IMR-90 (cell line): ENCODE measurements at regions not wholly inside any gene's neighbourhood (a gene's known extent, or its start where the extent isn't known, plus 50 kb on each side); places are given as distances from the start of the nearest gene placed in this dataset.

Experiments
- ATAC-seq: fragments of 200-7000 bp; cut with Tn5 transposase; 2 replicates; pipeline ENCODE4 v1.9.1; 2020; ENCODE audit warnings: low read depth, mild to moderate bottlenecking, moderate library complexity
- BruUV-seq: library from RNA; stranded (reverse); fragments of 400-500 nt; replicated peaks from 2 replicates; lab custom pipeline; 2021; lab: Mats Ljungman, UMichigan
- CTCF ChIA-PET: fragments of 300-600 bp; formaldehyde crosslinking; extraction: SDS; loops from one replicate; lab custom pipeline; 2021; ENCODE audit warnings: antibody characterized with exemption; lab: Yijun Ruan, JAX
- POLR2A ChIA-PET: fragments of 300-600 bp; sonication (Branson Sonifier 250); formaldehyde crosslinking; loops from one replicate; lab custom pipeline; 2022; ENCODE audit warnings: antibody characterized with exemption; ENCODE audit not compliant: unreplicated experiment; lab: Charles Lee
- DNase-seq: peaks from one replicate; pipeline ENCODE4 v3.0.0; 2013
- H2AFZ ChIP-seq: replicated peaks from 2 replicates; pipeline ENCODE3; 2013; ENCODE audit warnings: low read length, mild to moderate bottlenecking; ENCODE audit not compliant: poor library complexity
- H2AK5ac ChIP-seq: 2 replicates; pipeline ENCODE4 v1.6.1; 2013; ENCODE audit warnings: low read depth, low read length, inconsistent platforms
- H2AK9ac ChIP-seq: replicated peaks from 2 replicates; pipeline ENCODE3; 2013; ENCODE audit warnings: mild to moderate bottlenecking, low read depth, low read length, moderate library complexity; ENCODE audit not compliant: poor library complexity
- H2BK120ac ChIP-seq: 2 replicates; pipeline ENCODE4 v1.6.1; 2013; ENCODE audit warnings: low read depth, low read length, inconsistent platforms
- H2BK15ac ChIP-seq: 3 replicates; pipeline ENCODE4 v1.6.1; 2013; ENCODE audit warnings: low read depth, low read length, inconsistent platforms
- H2BK20ac ChIP-seq: 2 replicates; pipeline ENCODE4 v1.6.1; 2013; ENCODE audit warnings: low read depth, mild to moderate bottlenecking, inconsistent platforms, low read length, moderate library complexity
- H2BK5ac ChIP-seq: 2 replicates; pipeline ENCODE4 v1.6.1; 2013; ENCODE audit warnings: mild to moderate bottlenecking, low read depth, low read length, inconsistent platforms; ENCODE audit not compliant: poor library complexity, severe bottlenecking
- H3K14ac ChIP-seq: replicated peaks from 2 replicates; pipeline ENCODE4 v1.6.1; 2013; ENCODE audit warnings: low read depth, low read length, inconsistent platforms
- H3K18ac ChIP-seq: 2 replicates; pipeline ENCODE4 v1.6.1; 2013; ENCODE audit warnings: low read depth, low read length, control low read depth
- H3K23ac ChIP-seq: 2 replicates; pipeline ENCODE4 v1.6.1; 2013; ENCODE audit warnings: low read depth, low read length, inconsistent platforms
- H3K27ac ChIP-seq: 2 replicates; pipeline ENCODE4 v1.5.1; 2013; ENCODE audit warnings: mild to moderate bottlenecking, control low read depth, low read length; ENCODE audit not compliant: insufficient read depth
- H3K27me3 ChIP-seq: 2 replicates; pipeline ENCODE4 v1.6.1; 2013; ENCODE audit warnings: low read length; ENCODE audit not compliant: control insufficient read depth, insufficient read depth
- H3K36me3 ChIP-seq: 2 replicates; pipeline ENCODE4 v1.6.1; 2013; ENCODE audit warnings: low read length, mixed read lengths; ENCODE audit not compliant: control insufficient read depth, insufficient read depth
- H3K4ac ChIP-seq: 2 replicates; pipeline ENCODE4 v1.6.1; 2013; ENCODE audit warnings: low read depth, low read length, inconsistent platforms
- H3K4me1 ChIP-seq: 2 replicates; pipeline ENCODE4 v1.6.1; 2013; ENCODE audit warnings: low read length, mixed read lengths; ENCODE audit not compliant: control insufficient read depth, insufficient read depth
- H3K4me2 ChIP-seq: 2 replicates; pipeline ENCODE4 v1.6.1; 2013; ENCODE audit warnings: low read depth, mild to moderate bottlenecking, control low read depth, low read length, moderate library complexity
- H3K4me3 ChIP-seq: 2 replicates; pipeline ENCODE4 v1.5.1; 2013; ENCODE audit warnings: low read depth, mild to moderate bottlenecking, control low read depth, low read length, moderate library complexity; ENCODE audit not compliant: insufficient read depth
- H3K56ac ChIP-seq: 2 replicates; pipeline ENCODE4 v1.6.1; 2013; ENCODE audit warnings: low read length, inconsistent platforms; ENCODE audit not compliant: insufficient read depth; ENCODE audit errors: extremely low read depth
- H3K79me1 ChIP-seq, 2 experiments: 2 replicates each; pipeline ENCODE4 v1.6.1; 2013; ENCODE audit warnings: low read length in 2 of 2, inconsistent platforms in 1 of 2, low read depth in 1 of 2
- H3K9ac ChIP-seq: 2 replicates; pipeline ENCODE4 v1.6.1; 2013; ENCODE audit warnings: low read depth, low read length, control low read depth
- H3K9me1 ChIP-seq: 2 replicates; pipeline ENCODE4 v1.6.1; 2013; ENCODE audit warnings: low read length, inconsistent platforms; ENCODE audit not compliant: insufficient read depth
- H3K9me3 ChIP-seq: 2 replicates; pipeline ENCODE4 v1.6.1; 2013; ENCODE audit warnings: low read length; ENCODE audit not compliant: control insufficient read depth, insufficient read depth
- H4K20me1 ChIP-seq: 2 replicates; pipeline ENCODE4 v1.6.1; 2013; ENCODE audit warnings: low read length, inconsistent platforms; ENCODE audit not compliant: insufficient read depth
- H4K5ac ChIP-seq: 2 replicates; pipeline ENCODE4 v1.6.1; 2013; ENCODE audit warnings: mild to moderate bottlenecking, low read depth, low read length, control low read depth
- H4K8ac ChIP-seq, 2 experiments: 2 replicates each; pipeline ENCODE4 v1.6.1; 2013; ENCODE audit warnings: low read depth in 2 of 2, low read length in 2 of 2, control low read depth in 1 of 2, inconsistent platforms in 1 of 2
- H4K91ac ChIP-seq: 2 replicates; pipeline ENCODE4 v1.6.1; 2013; ENCODE audit warnings: low read depth, low read length, inconsistent platforms; ENCODE audit not compliant: insufficient read depth
- CHD1 ChIP-seq: IDR thresholded peaks from 2 replicates; pipeline ENCODE4 v1.6.1; 2012; ENCODE audit warnings: low read depth, low read length, improper control_type of control experiment
- FOS ChIP-seq: fragments of 150-350 bp; IDR thresholded peaks from 2 replicates; pipeline ENCODE4 v1.6.1; 2016; ENCODE audit warnings: low read depth, low read length
- MAFK ChIP-seq: IDR thresholded peaks from 2 replicates; pipeline ENCODE4 v1.6.1; 2012; ENCODE audit warnings: low read depth, low read length, improper control_type of control experiment
- MAZ ChIP-seq: IDR thresholded peaks from 2 replicates; pipeline ENCODE4 v1.6.1; 2012; ENCODE audit warnings: low read depth, mild to moderate bottlenecking, low read length, improper control_type of control experiment, moderate library complexity, borderline replicate concordance
- MXI1 ChIP-seq: IDR thresholded peaks from 2 replicates; pipeline ENCODE4 v1.6.1; 2012; ENCODE audit warnings: low read depth, mild to moderate bottlenecking, low read length, moderate library complexity, borderline replicate concordance
- RCOR1 ChIP-seq: IDR thresholded peaks from 2 replicates; pipeline ENCODE4 v1.6.1; 2012; ENCODE audit warnings: mild to moderate bottlenecking, low read length, improper control_type of control experiment; ENCODE audit not compliant: insufficient replicate concordance
- WGBS, 2 experiments: methylation state at CpG; one replicate each; pipeline versions ENCODE4 v1.1.5 to v1.1.7; 2013; ENCODE audit warnings: missing lambda C conversion rate in 2 of 2; ENCODE audit not compliant: insufficient read length in 1 of 2; ENCODE audit errors: extremely low coverage in 2 of 2; 5-methylcytosine and 5-hydroxymethylcytosine counted together
- dilution Hi-C: fragments of 300-500 bp; cut with HindIII; formaldehyde crosslinking; loops from one replicate; pipeline ENCODE4 v1.14.3; 2018; ENCODE audit warnings: low sequenced_read_pairs; ENCODE audit not compliant: unreplicated experiment
- in situ Hi-C: fragments of 300-500 bp; cut with MboI; formaldehyde crosslinking; loops from 3 replicates; pipeline ENCODE4 v1.14.3; 2019; ENCODE audit warnings: low sequenced_read_pairs, inconsistent platforms, mixed read lengths
- intact Hi-C: fragments of 100-400 bp; cut with micrococcal nuclease; formaldehyde crosslinking; loops from 2 replicates; pipeline ENCODE4 v1.10.0; 2022
- TF ChIP-seq, protein P1 (sequence below): conservative IDR thresholded peaks from 2 replicates; pipeline ENCODE4 v1.5.1; 2012; ENCODE audit warnings: mild to moderate bottlenecking, low read depth, low read length, improper control_type of control experiment
- TF ChIP-seq, protein P2 (sequence below): fragments of 150-350 bp; IDR thresholded peaks from 2 replicates; pipeline ENCODE4 v1.6.1; 2017; ENCODE audit warnings: mild to moderate bottlenecking, antibody characterized with exemption, low read length, low read depth
- TF ChIP-seq, protein P3 (sequence below): fragments of 150-350 bp; IDR thresholded peaks from 2 replicates; pipeline ENCODE4 v1.6.1; 2016; ENCODE audit warnings: low read depth, mild to moderate bottlenecking, low read length, moderate library complexity, borderline replicate concordance

DNA sequence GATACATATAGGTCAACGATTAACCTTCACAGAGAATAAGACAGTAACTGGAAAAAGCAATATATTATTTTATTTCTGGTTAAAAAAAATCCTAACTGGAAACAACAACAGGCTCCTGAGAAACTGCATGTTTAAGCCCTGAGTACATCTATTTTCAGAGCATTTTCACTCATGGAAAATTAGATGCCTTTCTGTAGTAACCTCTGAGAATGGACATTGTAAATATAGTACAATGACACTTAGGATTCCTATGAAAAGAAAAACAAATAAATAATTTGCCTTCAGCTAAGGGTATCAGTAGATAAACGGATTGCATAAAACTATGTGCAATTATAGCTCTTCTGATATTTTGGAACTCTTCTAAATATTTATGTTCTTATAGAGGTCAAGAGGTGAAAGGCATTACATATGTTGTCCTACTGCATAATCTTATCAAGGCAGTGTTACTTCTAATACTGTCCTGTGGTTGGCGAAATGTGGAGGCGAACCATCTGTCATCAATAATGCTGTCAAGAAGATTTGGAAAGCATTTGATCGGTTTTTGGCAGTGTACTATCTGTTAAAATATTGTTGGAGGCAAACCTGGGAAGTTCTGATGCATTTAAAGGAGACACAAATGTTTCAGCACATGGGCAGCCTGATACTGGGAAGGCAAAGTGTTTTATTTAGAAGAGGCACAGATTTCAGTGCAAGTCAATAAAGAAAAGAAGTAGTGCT is 381.8 kb downstream of the BTG1 start:
- ATAC-seq, result no peak

More for the DNA sequence above, 381.8 kb downstream of the BTG1 start:
- no peak overlapping the region for H3K9ac ChIP-seq
- no peak overlapping the region for H2AFZ ChIP-seq
- H3K56ac ChIP-seq, result no peak overlapping the region
- dilution Hi-C loops, result no loop called here
- no peak overlapping the region for H3K4ac ChIP-seq
- H2AK9ac ChIP-seq, result no peak overlapping the region
- no peaks in the 10 kb centered on the region for H3K36me3 ChIP-seq
- no peak overlapping the region for H2BK20ac ChIP-seq
- ChIA-PET CTCF (no interaction called here), POLR2A (no interaction called here)
- H3K79me1 ChIP-seq, result no peaks in the 10 kb centered on the region
- H3K23ac ChIP-seq, result no peak overlapping the region
- no peaks in the 10 kb centered on the region for H4K20me1 ChIP-seq
- H2BK5ac ChIP-seq, result no peak overlapping the region
- no peak overlapping the region for H2BK15ac ChIP-seq
- peaks cover 4% of the 10 kb centered on the region; the same call in 1 of the 2 replicates for H3K9me3 ChIP-seq
- H4K5ac ChIP-seq, result no peak overlapping the region
- in situ Hi-C loops, result no loop called here
- no peak overlapping the region for H4K8ac ChIP-seq
- H3K14ac ChIP-seq, result no peak overlapping the region
- H3K4me2 ChIP-seq, result no peak overlapping the region
- intact Hi-C loops, result no loop called here
- BruUV-seq, result no TSS peak
- no peak overlapping the region for H3K4me3 ChIP-seq
- H2AK5ac ChIP-seq, result no peak overlapping the region
- H3K9me1 ChIP-seq, result no peaks in the 10 kb centered on the region
- TF ChIP-seq FOS, result no peak
- TF ChIP-seq, protein P1, sequence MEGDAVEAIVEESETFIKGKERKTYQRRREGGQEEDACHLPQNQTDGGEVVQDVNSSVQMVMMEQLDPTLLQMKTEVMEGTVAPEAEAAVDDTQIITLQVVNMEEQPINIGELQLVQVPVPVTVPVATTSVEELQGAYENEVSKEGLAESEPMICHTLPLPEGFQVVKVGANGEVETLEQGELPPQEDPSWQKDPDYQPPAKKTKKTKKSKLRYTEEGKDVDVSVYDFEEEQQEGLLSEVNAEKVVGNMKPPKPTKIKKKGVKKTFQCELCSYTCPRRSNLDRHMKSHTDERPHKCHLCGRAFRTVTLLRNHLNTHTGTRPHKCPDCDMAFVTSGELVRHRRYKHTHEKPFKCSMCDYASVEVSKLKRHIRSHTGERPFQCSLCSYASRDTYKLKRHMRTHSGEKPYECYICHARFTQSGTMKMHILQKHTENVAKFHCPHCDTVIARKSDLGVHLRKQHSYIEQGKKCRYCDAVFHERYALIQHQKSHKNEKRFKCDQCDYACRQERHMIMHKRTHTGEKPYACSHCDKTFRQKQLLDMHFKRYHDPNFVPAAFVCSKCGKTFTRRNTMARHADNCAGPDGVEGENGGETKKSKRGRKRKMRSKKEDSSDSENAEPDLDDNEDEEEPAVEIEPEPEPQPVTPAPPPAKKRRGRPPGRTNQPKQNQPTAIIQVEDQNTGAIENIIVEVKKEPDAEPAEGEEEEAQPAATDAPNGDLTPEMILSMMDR, result no peak
- TF ChIP-seq MAZ, result no peak
- no peak for TF ChIP-seq MAFK
- no peak for TF ChIP-seq RCOR1
- TF ChIP-seq, protein P2, sequence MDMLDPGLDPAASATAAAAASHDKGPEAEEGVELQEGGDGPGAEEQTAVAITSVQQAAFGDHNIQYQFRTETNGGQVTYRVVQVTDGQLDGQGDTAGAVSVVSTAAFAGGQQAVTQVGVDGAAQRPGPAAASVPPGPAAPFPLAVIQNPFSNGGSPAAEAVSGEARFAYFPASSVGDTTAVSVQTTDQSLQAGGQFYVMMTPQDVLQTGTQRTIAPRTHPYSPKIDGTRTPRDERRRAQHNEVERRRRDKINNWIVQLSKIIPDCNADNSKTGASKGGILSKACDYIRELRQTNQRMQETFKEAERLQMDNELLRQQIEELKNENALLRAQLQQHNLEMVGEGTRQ, result no peak
- TF ChIP-seq, protein P3, sequence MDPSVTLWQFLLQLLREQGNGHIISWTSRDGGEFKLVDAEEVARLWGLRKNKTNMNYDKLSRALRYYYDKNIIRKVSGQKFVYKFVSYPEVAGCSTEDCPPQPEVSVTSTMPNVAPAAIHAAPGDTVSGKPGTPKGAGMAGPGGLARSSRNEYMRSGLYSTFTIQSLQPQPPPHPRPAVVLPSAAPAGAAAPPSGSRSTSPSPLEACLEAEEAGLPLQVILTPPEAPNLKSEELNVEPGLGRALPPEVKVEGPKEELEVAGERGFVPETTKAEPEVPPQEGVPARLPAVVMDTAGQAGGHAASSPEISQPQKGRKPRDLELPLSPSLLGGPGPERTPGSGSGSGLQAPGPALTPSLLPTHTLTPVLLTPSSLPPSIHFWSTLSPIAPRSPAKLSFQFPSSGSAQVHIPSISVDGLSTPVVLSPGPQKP, result no peak
- no peak for TF ChIP-seq MXI1
- no peak for TF ChIP-seq CHD1
- no peak overlapping the region for H4K91ac ChIP-seq
- no peaks in the 10 kb centered on the region for H3K27me3 ChIP-seq
- no peak overlapping the region for H2BK120ac ChIP-seq
- DNase-seq, result no peak
- WGBS, 2 experiments, result 54% methylated on average over 3 of the region's 5 CpGs; no CpG with 5 or more reads in 1 of the 2 experiments
- no peak overlapping the region for H3K27ac ChIP-seq
- no peak overlapping the region for H3K18ac ChIP-seq
- no peaks in the 10 kb centered on the region for H3K4me1 ChIP-seq
